NB4 (cell line): ENCODE measurements at regions not wholly inside any gene's neighbourhood (a gene's known extent, or its start where the extent isn't known, plus 50 kb on each side); places are given as distances from the start of the nearest gene placed in this dataset.

Experiments used
- MAX ChIP-seq: IDR thresholded peaks from 2 replicates; pipeline ENCODE4 v1.6.1; 2011; ENCODE audit warnings: low read depth, low read length
- MYC ChIP-seq: IDR thresholded peaks from 2 replicates; pipeline ENCODE4 v1.6.1; 2011; ENCODE audit warnings: low read depth, low read length
- POLR2A ChIP-seq: IDR thresholded peaks from 2 replicates; pipeline ENCODE4 v1.6.1; 2011; ENCODE audit warnings: mild to moderate bottlenecking; ENCODE audit not compliant: insufficient read length; ENCODE audit errors: extremely low read depth
- TF ChIP-seq, protein P1 (sequence below): IDR thresholded peaks from one replicate; pipeline ENCODE4 v1.5.1; 2012; ENCODE audit warnings: low read depth, low read length

GRCh38 chr13:54953786-54954185 is 1925.2 kb downstream of the OLFM4 start:
- TF ChIP-seq, protein P1, sequence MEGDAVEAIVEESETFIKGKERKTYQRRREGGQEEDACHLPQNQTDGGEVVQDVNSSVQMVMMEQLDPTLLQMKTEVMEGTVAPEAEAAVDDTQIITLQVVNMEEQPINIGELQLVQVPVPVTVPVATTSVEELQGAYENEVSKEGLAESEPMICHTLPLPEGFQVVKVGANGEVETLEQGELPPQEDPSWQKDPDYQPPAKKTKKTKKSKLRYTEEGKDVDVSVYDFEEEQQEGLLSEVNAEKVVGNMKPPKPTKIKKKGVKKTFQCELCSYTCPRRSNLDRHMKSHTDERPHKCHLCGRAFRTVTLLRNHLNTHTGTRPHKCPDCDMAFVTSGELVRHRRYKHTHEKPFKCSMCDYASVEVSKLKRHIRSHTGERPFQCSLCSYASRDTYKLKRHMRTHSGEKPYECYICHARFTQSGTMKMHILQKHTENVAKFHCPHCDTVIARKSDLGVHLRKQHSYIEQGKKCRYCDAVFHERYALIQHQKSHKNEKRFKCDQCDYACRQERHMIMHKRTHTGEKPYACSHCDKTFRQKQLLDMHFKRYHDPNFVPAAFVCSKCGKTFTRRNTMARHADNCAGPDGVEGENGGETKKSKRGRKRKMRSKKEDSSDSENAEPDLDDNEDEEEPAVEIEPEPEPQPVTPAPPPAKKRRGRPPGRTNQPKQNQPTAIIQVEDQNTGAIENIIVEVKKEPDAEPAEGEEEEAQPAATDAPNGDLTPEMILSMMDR, result no peak
- TF ChIP-seq MYC, result no peak
- TF ChIP-seq POLR2A, result no peak
- TF ChIP-seq MAX, result no peak
